ENCODE measurements at regions not wholly inside any gene's neighbourhood (a gene's known extent, or its start where the extent isn't known, plus 50 kb on each side); places are given as distances from the start of the nearest gene placed in this dataset.

DNA sequence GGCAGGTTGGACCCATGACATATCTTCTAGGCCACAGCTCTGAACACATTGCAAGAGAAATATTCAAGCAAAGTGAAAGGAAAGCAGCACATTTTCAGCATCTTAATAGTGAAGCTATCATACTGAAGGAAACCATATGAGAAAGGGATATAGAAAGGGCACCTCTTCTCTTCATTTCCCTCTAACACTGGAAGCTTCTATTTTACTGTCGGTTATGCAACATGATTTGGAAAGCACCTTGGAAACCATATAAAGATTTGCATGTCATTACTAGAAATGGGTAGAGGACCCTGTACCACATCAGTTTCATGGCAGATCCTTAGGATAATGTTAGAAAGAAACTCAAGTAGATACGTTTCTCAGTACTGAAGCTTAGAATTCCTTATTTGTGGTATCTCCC, 70.5 kb upstream of the HMGN3 start:
- DNase-seq (ENCODE audit: low read depth): no peak

DNA sequence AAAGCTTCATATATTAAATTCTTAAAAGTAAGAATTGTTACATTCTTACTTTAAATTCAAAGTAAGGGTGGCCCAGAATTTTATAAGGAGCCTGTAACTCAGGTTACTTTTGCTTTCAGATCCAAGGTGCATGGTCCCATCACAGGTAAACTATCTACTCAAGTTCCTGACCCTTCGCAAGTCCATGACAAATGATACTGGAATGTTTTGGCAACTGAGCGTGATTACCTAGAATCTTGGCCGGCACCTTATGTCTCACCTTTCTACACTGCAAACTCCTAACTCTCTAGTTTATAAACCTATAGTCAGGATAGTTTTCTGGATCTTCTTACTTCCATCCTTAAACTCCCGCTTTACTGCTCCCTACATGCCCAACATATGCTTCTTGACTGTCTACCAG, 67.9 kb upstream of the HMGN3 start:
- DNase-seq (ENCODE audit: low read depth): no peak

DNA sequence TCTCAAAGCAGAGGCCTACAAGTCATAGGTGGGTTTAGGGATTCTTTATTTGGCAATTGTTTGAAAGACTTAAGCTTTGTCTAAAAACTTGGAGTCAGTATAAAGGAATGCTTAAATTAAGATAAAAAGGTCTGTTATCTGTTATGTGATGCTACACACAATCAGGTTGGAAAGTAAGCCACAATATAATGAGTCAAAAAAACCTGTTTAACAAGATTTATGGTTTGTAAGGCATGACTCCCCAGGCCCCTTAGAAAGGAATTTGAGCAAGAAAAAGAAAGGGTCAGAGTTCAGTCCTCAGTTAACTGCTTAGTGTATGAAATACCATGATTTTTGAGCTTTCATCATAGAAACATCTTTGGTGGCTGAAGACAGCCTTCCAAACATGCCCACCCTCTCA, 66.8 kb upstream of the HMGN3 start:
- no peak for DNase-seq (ENCODE audit: low read depth)

DNA sequence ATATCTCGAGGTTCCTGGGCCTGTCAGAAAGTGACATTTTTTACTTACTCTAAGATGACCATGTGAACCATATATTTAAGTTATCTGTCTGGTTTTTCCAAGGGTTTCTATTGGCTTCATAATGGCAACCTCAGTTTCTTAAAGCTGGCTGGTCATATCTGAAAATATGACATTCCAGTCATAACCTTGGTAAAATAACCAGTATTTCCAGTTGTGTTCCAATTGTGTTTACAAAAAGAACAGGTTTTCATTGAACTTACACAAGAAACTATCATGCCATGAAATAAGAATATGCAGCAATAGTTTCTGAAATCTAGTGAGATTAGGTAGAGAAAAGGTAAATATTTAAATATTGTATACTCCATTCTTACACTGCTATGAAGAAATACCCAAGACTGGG, 61.7 kb upstream of the HMGN3 start:
- DNase-seq (ENCODE audit: low read depth): no peak

Measured in Daoy (cell line).